DMS53 treated with DMSO at 0.1 percent for 48 hours (cell line): ENCODE measurements at regions not wholly inside any gene's neighbourhood (a gene's known extent, or its start where the extent isn't known, plus 50 kb on each side); places are given as distances from the start of the nearest gene placed in this dataset.

Source experiments
- DNase-seq: peaks from one replicate; lab custom pipeline; 2025; ENCODE audit not compliant: unreplicated experiment; lab: John Stamatoyannopoulos, UW

- DNase-seq: no peak
Observed at GRCh38 chr6:4383910-4384638, 248.7 kb upstream of the ECI2 start.

- DNase-seq: no peak
Observed at GRCh38 chr6:4382362-4382853, 247.0 kb upstream of the ECI2 start.

- DNase-seq: no peak
Observed at GRCh38 chr6:4381381-4381780, 246.0 kb upstream of the ECI2 start.

GRCh38 chr6:4380881-4381281, 245.5 kb upstream of the ECI2 start:
- no peak for DNase-seq

- no peak for DNase-seq
Observed at GRCh38 chr6:4379958-4380357, 244.6 kb upstream of the ECI2 start.

- DNase-seq: no peak
Observed at GRCh38 chr6:4378319-4378996, 243.1 kb upstream of the ECI2 start.

GRCh38 chr6:4377603-4378002, 242.2 kb upstream of the ECI2 start:
- DNase-seq: no peak

- no peak for DNase-seq
Observed at GRCh38 chr6:4374216-4374615, 238.8 kb upstream of the ECI2 start.

GRCh38 chr6:4372866-4373265, 237.5 kb upstream of the ECI2 start:
- no peak for DNase-seq

- no peak for DNase-seq
Observed at GRCh38 chr6:4371207-4371921, 236.0 kb upstream of the ECI2 start.

GRCh38 chr6:4370066-4370465, 234.7 kb upstream of the ECI2 start:
- DNase-seq: no peak

GRCh38 chr6:4369616-4370015, 234.2 kb upstream of the ECI2 start:
- DNase-seq: no peak

- no peak for DNase-seq
Observed at GRCh38 chr6:4368649-4369048, 233.3 kb upstream of the ECI2 start.

GRCh38 chr6:4367643-4368042, 232.3 kb upstream of the ECI2 start:
- no peak for DNase-seq

- no peak for DNase-seq
Observed at GRCh38 chr6:4366635-4367395, 231.4 kb upstream of the ECI2 start.

GRCh38 chr6:4365686-4366085, 230.3 kb upstream of the ECI2 start:
- no peak for DNase-seq

GRCh38 chr6:4364711-4365110, 229.3 kb upstream of the ECI2 start:
- no peak for DNase-seq

GRCh38 chr6:4364172-4364571, 228.8 kb upstream of the ECI2 start:
- DNase-seq: no peak

- no peak for DNase-seq
Observed at GRCh38 chr6:4363656-4364055, 228.3 kb upstream of the ECI2 start.

GRCh38 chr6:4362326-4362725, 227.0 kb upstream of the ECI2 start:
- no peak for DNase-seq

- DNase-seq: no peak
Observed at GRCh38 chr6:4360920-4361319, 225.5 kb upstream of the ECI2 start.
